Activated CD8-positive, alpha-beta T cell treated with anti-CD3 and anti-CD28 coated beads, Interleukin-2, amount 10 ng/mL, durations not matched to agents 7 days and 5 days (primary cell): ENCODE measurements at regions not wholly inside any gene's neighbourhood (a gene's known extent, or its start where the extent isn't known, plus 50 kb on each side); places are given as distances from the start of the nearest gene placed in this dataset.
"Not testable (repeated sequence)": the region's sequence is repeated elsewhere in the genome, so short reads cannot be mapped to it uniquely, and the experiment has no call there.

Experiments
- ATAC-seq: fragments of 150-1000 bp; cut with Tn5 transposase; one replicate; pipeline ENCODE4 v1.10.0; 2021; ENCODE audit warnings: moderate library complexity
- CTCF ChIA-PET: fragments of 350-600 bp; sonication (Branson Sonifier 250); formaldehyde crosslinking; loops from one replicate; lab custom pipeline; 2021; ENCODE audit warnings: antibody characterized with exemption; lab: Charles Lee
- POLR2A ChIA-PET: fragments of 350-600 bp; sonication (Branson Sonifier 250); formaldehyde crosslinking; loops from one replicate; lab custom pipeline; 2021; ENCODE audit warnings: antibody characterized with exemption; lab: Charles Lee
- DNase-seq: peaks from one replicate; pipeline ENCODE4 v3.0.0-alpha.2; 2020
- H3K27ac Mint-ChIP-seq: one replicate; pipeline ENCODE4 v1.8.0; 2021; ENCODE audit warnings: mild to moderate bottlenecking, mixed read lengths
- H3K27me3 Mint-ChIP-seq: one replicate; pipeline ENCODE4 v1.8.0; 2021; ENCODE audit warnings: low read depth, mixed read lengths
- H3K36me3 Mint-ChIP-seq: one replicate; pipeline ENCODE4 v1.8.0; 2021; ENCODE audit warnings: low read depth, mixed read lengths
- H3K4me1 Mint-ChIP-seq: one replicate; pipeline ENCODE4 v1.8.0; 2021; ENCODE audit warnings: low read depth, mixed read lengths
- H3K4me3 Mint-ChIP-seq: one replicate; pipeline ENCODE4 v1.8.0; 2021; ENCODE audit warnings: mild to moderate bottlenecking, mixed read lengths
- H3K9me3 Mint-ChIP-seq: one replicate; pipeline ENCODE4 v1.8.0; 2022; ENCODE audit warnings: mixed read lengths; ENCODE audit not compliant: insufficient read depth

DNA sequence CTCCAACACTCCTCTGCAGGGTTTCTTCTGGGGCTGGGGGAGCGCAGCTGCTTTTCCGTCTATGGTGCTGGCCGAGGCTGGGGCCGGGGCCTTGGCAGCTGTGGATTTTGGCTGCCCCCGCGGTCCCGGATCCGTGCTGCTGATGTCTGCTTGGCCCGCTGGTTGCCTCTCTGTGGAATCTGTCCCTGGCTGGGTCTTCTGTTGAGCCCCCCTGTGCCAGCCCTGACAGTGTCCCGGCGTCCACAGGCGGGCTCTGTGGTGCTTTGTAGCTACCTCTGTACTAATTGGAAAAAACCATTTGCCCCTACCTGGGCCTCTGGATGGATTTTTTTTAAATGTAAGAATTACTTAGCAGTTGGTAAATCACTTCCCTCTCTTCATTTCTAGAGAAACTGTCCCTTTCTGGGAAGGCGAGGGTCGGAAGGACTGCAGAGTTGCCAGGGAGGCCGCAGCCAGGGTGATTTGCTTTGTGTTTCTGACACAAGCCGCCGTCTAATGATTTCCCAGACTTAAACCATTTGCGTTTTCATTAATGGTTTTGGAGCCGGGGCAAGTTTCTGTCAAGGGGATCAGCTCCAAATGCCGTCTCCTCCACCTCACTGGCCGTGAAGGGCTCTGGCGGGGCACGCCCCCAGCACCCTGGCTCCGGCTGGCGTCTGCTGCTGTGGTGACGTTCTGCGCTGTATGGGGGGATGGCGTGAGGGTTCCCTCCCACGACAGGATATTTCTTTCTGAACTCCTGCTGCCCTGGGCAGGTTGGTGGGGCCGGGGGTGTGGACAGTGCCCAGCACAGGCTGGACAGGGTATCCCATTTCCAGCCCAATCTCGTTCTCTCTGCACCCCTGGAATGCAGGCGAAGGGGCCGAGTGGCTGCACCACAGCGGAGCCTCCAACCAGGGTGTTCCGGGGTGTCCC lies 201.7 kb downstream of the LAT start:
- H3K27ac Mint-ChIP-seq, ATAC-seq, DNase-seq, CTCF ChIA-PET, H3K4me1 Mint-ChIP-seq, H3K36me3 Mint-ChIP-seq, POLR2A ChIA-PET, H3K4me3 Mint-ChIP-seq, H3K27me3 Mint-ChIP-seq, H3K9me3 Mint-ChIP-seq: not testable (repeated sequence)

DNA sequence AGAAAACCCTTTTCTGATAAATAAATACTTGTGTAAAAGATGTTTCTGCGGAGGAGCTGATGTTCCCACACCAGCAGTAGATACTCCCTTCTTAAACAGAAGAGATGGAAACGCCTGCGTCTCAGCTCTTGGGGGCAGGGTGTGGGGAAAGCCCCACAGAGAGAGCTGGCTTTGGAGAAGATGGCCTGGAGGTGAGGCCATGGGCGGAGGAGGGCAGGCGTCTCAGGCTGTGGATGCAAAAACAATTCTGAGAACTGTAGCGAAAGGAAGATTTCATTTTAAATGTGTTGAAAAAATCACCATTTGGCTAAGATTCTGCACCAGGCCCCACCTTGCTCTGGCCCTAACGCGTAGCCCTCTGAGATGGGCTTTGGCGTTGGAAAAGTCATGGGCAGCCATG lies 201.0 kb downstream of the LAT start:
- H3K27me3 Mint-ChIP-seq, DNase-seq, H3K27ac Mint-ChIP-seq, H3K36me3 Mint-ChIP-seq, H3K4me1 Mint-ChIP-seq, CTCF ChIA-PET, H3K9me3 Mint-ChIP-seq, H3K4me3 Mint-ChIP-seq, ATAC-seq, POLR2A ChIA-PET: not testable (repeated sequence)

GRCh38 chr16:29184738-29185438 lies 200.0 kb downstream of the LAT start:
- H3K36me3 Mint-ChIP-seq, ATAC-seq, H3K27me3 Mint-ChIP-seq, DNase-seq, CTCF ChIA-PET, POLR2A ChIA-PET, H3K4me1 Mint-ChIP-seq, H3K9me3 Mint-ChIP-seq, H3K27ac Mint-ChIP-seq, H3K4me3 Mint-ChIP-seq: not testable (repeated sequence)

DNA sequence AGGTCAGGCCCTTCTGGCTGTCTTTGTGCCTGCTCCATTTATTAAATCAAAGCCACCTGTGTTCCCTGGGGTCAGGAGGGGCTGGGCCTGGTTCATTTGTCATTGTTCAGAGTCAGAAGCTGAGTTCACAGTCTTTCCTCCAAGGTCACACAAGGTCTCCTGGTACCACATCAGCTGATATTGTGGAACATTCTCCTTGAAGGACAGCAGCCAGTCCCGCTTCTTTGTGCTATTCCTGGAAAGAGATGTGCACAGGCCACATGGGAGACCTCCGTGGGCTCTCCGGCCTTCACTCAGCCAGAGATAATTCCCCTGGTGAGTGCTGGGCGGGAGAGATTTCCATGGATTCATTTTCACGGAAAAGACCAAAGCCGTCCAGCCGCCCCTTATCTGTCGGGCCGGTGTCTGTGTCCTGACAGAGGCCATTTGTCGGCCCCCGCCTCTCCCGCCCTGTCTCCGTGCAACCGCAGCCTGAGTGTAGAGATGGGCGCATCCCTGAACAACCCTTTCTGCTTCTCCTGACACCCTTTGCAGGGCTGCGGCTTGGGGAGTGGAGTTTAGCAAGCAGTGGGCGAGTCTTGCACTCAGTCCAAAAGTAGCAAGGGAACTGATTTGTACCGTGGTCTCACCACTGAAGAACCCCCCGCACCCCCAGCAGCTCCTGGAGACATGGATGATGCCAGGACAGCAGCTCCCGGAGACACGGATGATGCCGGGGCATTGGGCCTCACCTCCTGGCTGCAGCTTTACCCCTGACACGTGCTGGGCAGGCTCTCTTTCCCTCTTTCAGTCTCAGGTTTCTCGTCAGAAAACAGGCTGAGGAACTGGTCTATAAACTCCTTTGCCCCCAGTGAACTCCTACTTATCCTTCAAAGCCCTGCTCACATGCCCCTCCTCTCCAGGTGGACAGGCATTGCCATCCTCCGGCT lies 198.4 kb downstream of the LAT start:
- H3K9me3 Mint-ChIP-seq, H3K4me1 Mint-ChIP-seq, H3K27me3 Mint-ChIP-seq, H3K4me3 Mint-ChIP-seq, ATAC-seq, DNase-seq, H3K27ac Mint-ChIP-seq, CTCF ChIA-PET, H3K36me3 Mint-ChIP-seq, POLR2A ChIA-PET: not testable (repeated sequence)

- CTCF ChIA-PET: no interaction called here
- Mint-ChIP-seq H3K9me3 (no peaks in the 10 kb centered on the region), H3K4me3 (no peak overlapping the region)
Observed at GRCh38 chr16:29182501-29182900, 197.6 kb downstream of the LAT start.

DNA sequence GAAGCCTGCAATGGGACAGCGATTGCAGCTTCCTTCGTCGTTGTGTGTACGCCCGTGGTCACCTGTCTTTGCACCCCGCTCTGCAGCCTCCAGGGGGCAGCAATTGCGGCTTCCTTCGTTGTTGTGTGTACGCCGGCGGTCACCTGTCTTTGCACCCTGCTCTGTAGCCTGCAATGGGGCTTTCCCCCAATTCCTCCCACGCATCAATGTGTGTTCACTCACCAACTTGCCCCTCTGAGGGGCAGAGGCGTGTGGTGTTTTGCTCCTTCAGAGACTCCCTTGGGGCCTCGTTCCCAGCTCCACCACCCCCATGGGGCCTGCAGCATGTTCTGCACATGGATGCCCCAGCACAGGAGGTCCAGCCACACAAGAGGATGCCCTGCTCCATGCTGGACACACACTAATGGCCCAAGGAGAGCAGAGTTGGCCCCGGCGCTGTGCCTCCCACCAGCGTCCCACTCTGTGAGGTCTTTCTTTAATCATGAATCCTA lies 197.1 kb downstream of the LAT start:
- DNase-seq, H3K4me1 Mint-ChIP-seq, ATAC-seq, CTCF ChIA-PET, H3K9me3 Mint-ChIP-seq, H3K4me3 Mint-ChIP-seq, POLR2A ChIA-PET, H3K27me3 Mint-ChIP-seq, H3K36me3 Mint-ChIP-seq, H3K27ac Mint-ChIP-seq: not testable (repeated sequence)

More at GRCh38 chr16:29182501-29182900, 197.6 kb downstream of the LAT start:
- Mint-ChIP-seq H3K27ac (no peak overlapping the region), H3K27me3 (no peaks in the 10 kb centered on the region), H3K4me1 (no peaks in the 10 kb centered on the region), H3K36me3 (no peaks in the 10 kb centered on the region)
- ATAC-seq: no peak
- no peak for DNase-seq
- POLR2A ChIA-PET: no interaction called here

DNA sequence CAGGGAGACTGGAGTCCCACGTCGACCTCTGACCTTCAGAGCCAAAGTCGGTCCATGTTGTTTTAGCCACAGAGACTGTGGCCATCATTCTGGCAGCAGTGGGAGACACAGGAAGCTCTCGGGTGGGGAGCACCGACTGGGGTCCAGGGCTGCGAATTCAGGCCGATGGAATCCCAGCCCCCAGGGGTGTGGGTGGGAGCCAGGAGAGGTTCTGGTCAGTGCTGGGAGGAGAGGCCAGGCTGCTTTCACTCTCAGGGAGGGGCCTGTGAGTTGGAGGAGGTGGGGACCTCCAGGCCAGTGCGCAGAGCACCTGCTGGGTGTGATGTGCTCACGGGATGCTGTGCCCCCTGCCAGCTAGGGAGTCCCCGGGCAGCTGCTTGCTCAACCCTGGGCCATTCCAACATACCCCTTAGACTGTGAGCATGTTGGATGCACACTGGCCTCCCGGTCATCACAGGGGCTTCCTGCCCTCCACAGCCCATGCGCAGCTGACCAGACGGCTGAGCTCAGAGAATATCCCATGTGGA lies 196.5 kb downstream of the LAT start:
- H3K27ac Mint-ChIP-seq, POLR2A ChIA-PET, DNase-seq, CTCF ChIA-PET, H3K4me1 Mint-ChIP-seq, H3K27me3 Mint-ChIP-seq, H3K36me3 Mint-ChIP-seq, H3K4me3 Mint-ChIP-seq, ATAC-seq, H3K9me3 Mint-ChIP-seq: not testable (repeated sequence)

DNA sequence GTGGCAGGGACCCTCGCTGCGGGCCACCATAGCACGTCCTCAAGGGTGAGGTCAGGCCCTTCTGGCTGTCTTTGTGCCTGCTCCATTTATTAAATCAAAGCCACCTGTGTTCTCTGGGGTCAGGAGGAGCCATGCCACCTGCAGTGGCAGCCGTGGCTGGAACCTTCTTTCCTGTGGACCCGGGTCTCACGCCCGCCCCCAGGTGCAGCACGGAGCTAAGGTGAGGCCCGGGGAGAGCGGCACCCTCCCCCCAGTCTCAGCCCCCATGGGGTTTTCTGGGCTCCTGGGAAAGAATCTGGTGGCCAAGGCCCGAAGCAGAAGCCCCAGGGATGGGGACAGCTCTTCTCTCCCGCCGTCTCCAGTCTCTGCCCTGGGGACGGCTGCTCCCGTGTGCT lies 195.4 kb downstream of the LAT start:
- CTCF ChIA-PET, POLR2A ChIA-PET, H3K4me3 Mint-ChIP-seq, H3K4me1 Mint-ChIP-seq, H3K27ac Mint-ChIP-seq, H3K9me3 Mint-ChIP-seq, H3K27me3 Mint-ChIP-seq, H3K36me3 Mint-ChIP-seq, DNase-seq, ATAC-seq: not testable (repeated sequence)

- H3K4me1 Mint-ChIP-seq, H3K9me3 Mint-ChIP-seq, H3K4me3 Mint-ChIP-seq, H3K27me3 Mint-ChIP-seq, CTCF ChIA-PET, ATAC-seq, DNase-seq, H3K27ac Mint-ChIP-seq, H3K36me3 Mint-ChIP-seq, POLR2A ChIA-PET: not testable (repeated sequence)
Observed at GRCh38 chr16:29179401-29180205, 194.8 kb downstream of the LAT start.

DNA sequence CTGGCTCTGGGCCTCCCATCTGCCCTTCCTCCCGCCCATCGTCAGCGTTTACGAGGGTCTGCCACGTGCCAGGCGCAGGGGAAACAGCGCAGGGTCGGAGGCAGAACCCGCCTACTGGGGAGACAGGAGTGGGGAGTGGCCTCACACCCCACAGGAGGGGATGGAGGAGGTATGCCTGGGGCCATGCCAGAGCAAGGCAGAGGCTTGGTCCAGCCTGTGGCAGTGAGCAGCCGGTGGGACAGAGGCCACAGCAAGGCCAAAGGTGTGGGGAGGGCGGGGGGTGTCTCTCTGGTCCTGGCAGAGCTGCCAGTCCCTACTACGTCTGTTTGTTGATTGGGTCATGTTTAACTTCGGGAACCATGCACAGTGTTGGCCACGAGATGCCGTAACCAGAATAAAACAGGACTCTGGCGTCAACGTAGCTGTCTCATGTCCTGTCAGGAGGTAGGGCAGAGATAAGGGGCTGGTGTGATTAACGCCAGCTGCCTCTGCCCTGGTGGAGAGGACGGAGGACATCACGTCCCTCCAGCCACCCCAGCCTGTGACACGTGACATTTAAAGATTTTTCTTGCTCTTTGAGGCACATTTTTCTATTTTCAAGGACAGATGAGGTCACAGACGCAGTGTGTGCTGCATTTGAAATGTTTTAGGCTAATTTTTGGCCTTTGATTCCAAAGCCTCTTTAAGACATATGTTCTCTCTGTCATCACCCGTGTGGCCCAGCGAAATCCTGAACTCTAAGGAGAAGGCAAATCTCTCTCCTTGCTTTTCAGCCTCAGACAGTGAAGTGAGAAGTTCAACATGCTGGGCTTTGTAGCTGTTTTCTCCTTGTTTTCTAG lies 193.3 kb downstream of the LAT start:
- H3K27ac Mint-ChIP-seq, H3K9me3 Mint-ChIP-seq, CTCF ChIA-PET: not testable (repeated sequence)

More for the DNA sequence above, 193.3 kb downstream of the LAT start:
- H3K4me1 Mint-ChIP-seq, H3K4me3 Mint-ChIP-seq, H3K27me3 Mint-ChIP-seq, POLR2A ChIA-PET, H3K36me3 Mint-ChIP-seq, ATAC-seq, DNase-seq: not testable (repeated sequence)
